GM12878 (cell line): ENCODE measurements at regions not wholly inside any gene's neighbourhood (a gene's known extent, or its start where the extent isn't known, plus 50 kb on each side); places are given as distances from the start of the nearest gene placed in this dataset.

Experiments used
- CBX5 ChIP-seq: sonication (generic); IDR thresholded peaks from 2 replicates; pipeline ENCODE4 v1.6.1; 2016; ENCODE audit warnings: low read depth, moderate library complexity, mild to moderate bottlenecking, inconsistent platforms
- CTCF ChIP-seq, 3 experiments: IDR thresholded peaks in 2 of 3; conservative IDR thresholded peaks in 1 of 3; 2 replicates each; pipeline ENCODE4 v1.5.1; 2011; ENCODE audit warnings: low read depth in 3 of 3, low read length in 3 of 3, mild to moderate bottlenecking in 3 of 3, control low read depth in 2 of 3, moderate library complexity in 2 of 3, inconsistent platforms in 1 of 3, mixed read lengths in 1 of 3; ENCODE audit not compliant: control insufficient read depth in 2 of 3, insufficient read depth in 1 of 3; ENCODE audit errors: extremely low read depth in 1 of 3
- EGR1 ChIP-seq, 2 experiments: IDR thresholded peaks; 1 replicate in 1 of 2; 2 replicates in 1 of 2; pipeline ENCODE4 v1.6.1; 2011 to 2012; ENCODE audit warnings: low read depth in 2 of 2, low read length in 2 of 2, borderline replicate concordance in 1 of 2, mild to moderate bottlenecking in 1 of 2, moderate library complexity in 1 of 2
- MYC ChIP-seq: IDR thresholded peaks from 2 replicates; pipeline ENCODE4 v1.6.1; 2011; ENCODE audit warnings: mild to moderate bottlenecking, low read length, moderate library complexity, inconsistent platforms; ENCODE audit not compliant: insufficient read depth, insufficient replicate concordance, insufficient read length, severe bottlenecking
- POLR2A ChIP-seq: IDR thresholded peaks from 2 replicates; pipeline ENCODE4 v1.6.1; 2011; ENCODE audit warnings: low read depth, mild to moderate bottlenecking, low read length
- POLR2AphosphoS5 ChIP-seq: IDR thresholded peaks from 2 replicates; pipeline ENCODE4 v1.6.1; 2011; ENCODE audit warnings: mild to moderate bottlenecking, low read length, inconsistent platforms
- SUZ12 ChIP-seq: fragments of 200-600 bp; sonication (generic); IDR thresholded peaks from one replicate; pipeline ENCODE4 v1.6.1; 2018; ENCODE audit warnings: antibody characterized with exemption, mild to moderate bottlenecking; ENCODE audit not compliant: unreplicated experiment
- YY1 ChIP-seq: IDR thresholded peaks from 2 replicates; pipeline ENCODE4 v1.6.1; 2011; ENCODE audit warnings: low read depth, mild to moderate bottlenecking, low read length
- ZNF24 ChIP-seq: fragments of 450-650 bp; IDR thresholded peaks from 2 replicates; pipeline ENCODE4 v1.6.1; 2017; ENCODE audit warnings: antibody characterized with exemption, mild to moderate bottlenecking
- ZNF384 ChIP-seq: IDR thresholded peaks from 2 replicates; pipeline ENCODE4 v1.6.1; 2012; ENCODE audit warnings: low read depth, mild to moderate bottlenecking, low read length, improper control_type of control experiment, borderline replicate concordance
- TF ChIP-seq, protein P1 (sequence below): fragments of 450-650 bp; IDR thresholded peaks from 2 replicates; pipeline ENCODE4 v1.6.1; 2016; ENCODE audit warnings: mild to moderate bottlenecking, moderate library complexity, borderline replicate concordance
- TF ChIP-seq, protein P2 (sequence below): IDR thresholded peaks from 2 replicates; pipeline ENCODE4 v1.6.1; 2012; ENCODE audit warnings: low read length, inconsistent platforms

GRCh38 chr17:69884846-69885245 is 190.2 kb upstream of the KCNJ16 start:
- TF ChIP-seq CTCF (IDR thresholded peaks at IDR 0.05 in 2 of 3, conservative IDR thresholded peaks at IDR 0.05 in 1 of 3; ENCODE audit: control insufficient read depth in 2 of 3, extremely low read depth in 1 of 3, insufficient read depth in 1 of 3, low read depth in 3 of 3, low read length in 3 of 3) (no peak), EGR1 (IDR thresholded peaks at IDR 0.05; ENCODE audit: borderline replicate concordance in 1 of 2, low read depth in 2 of 2, low read length in 2 of 2) (no peak), MYC (no peak), ZNF24 (no peak), SUZ12 (no peak), POLR2A (no peak), CBX5 (no peak), YY1 (no peak), ZNF384 (no peak), POLR2AphosphoS5 (no peak)
- TF ChIP-seq, protein P1, sequence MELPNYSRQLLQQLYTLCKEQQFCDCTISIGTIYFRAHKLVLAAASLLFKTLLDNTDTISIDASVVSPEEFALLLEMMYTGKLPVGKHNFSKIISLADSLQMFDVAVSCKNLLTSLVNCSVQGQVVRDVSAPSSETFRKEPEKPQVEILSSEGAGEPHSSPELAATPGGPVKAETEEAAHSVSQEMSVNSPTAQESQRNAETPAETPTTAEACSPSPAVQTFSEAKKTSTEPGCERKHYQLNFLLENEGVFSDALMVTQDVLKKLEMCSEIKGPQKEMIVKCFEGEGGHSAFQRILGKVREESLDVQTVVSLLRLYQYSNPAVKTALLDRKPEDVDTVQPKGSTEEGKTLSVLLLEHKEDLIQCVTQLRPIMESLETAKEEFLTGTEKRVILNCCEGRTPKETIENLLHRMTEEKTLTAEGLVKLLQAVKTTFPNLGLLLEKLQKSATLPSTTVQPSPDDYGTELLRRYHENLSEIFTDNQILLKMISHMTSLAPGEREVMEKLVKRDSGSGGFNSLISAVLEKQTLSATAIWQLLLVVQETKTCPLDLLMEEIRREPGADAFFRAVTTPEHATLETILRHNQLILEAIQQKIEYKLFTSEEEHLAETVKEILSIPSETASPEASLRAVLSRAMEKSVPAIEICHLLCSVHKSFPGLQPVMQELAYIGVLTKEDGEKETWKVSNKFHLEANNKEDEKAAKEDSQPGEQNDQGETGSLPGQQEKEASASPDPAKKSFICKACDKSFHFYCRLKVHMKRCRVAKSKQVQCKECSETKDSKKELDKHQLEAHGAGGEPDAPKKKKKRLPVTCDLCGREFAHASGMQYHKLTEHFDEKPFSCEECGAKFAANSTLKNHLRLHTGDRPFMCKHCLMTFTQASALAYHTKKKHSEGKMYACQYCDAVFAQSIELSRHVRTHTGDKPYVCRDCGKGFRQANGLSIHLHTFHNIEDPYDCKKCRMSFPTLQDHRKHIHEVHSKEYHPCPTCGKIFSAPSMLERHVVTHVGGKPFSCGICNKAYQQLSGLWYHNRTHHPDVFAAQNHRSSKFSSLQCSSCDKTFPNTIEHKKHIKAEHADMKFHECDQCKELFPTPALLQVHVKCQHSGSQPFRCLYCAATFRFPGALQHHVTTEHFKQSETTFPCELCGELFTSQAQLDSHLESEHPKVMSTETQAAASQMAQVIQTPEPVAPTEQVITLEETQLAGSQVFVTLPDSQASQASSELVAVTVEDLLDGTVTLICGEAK, result no peak
- TF ChIP-seq, protein P2, sequence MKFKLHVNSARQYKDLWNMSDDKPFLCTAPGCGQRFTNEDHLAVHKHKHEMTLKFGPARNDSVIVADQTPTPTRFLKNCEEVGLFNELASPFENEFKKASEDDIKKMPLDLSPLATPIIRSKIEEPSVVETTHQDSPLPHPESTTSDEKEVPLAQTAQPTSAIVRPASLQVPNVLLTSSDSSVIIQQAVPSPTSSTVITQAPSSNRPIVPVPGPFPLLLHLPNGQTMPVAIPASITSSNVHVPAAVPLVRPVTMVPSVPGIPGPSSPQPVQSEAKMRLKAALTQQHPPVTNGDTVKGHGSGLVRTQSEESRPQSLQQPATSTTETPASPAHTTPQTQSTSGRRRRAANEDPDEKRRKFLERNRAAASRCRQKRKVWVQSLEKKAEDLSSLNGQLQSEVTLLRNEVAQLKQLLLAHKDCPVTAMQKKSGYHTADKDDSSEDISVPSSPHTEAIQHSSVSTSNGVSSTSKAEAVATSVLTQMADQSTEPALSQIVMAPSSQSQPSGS, result no peak
